Thyroid gland (tissue), 4 donors: ENCODE measurements at regions not wholly inside any gene's neighbourhood (a gene's known extent, or its start where the extent isn't known, plus 50 kb on each side); places are given as distances from the start of the nearest gene placed in this dataset.

Experiments
- CTCF ChIP-seq, 6 experiments: fragments of 200-600 bp in 3 of 6; fragments of 450-650 bp in 3 of 6; sonication (generic) in 3 of 6; IDR thresholded peaks; one replicate each; pipeline ENCODE4 v1.5.1; 2016 to 2019; ENCODE audit warnings: antibody characterized with exemption in 6 of 6, mild to moderate bottlenecking in 2 of 6, inconsistent platforms in 1 of 6, moderate library complexity in 1 of 6
- POLR2A ChIP-seq, 2 donors: fragments of 450-650 bp; IDR thresholded peaks; one replicate each; pipeline ENCODE4 v1.6.1; 2017; ENCODE audit warnings: antibody characterized with exemption in 2 of 2, mild to moderate bottlenecking in 2 of 2, moderate library complexity in 1 of 2

GRCh38 chr6:166713434-166714186 lies 86.6 kb upstream of the RPS6KA2 start:
- no peak for TF ChIP-seq CTCF (IDR thresholded peaks at IDR 0.05)
- TF ChIP-seq POLR2A (IDR thresholded peaks at IDR 0.05): no peak
